ENCODE measurements at regions not wholly inside any gene's neighbourhood (a gene's known extent, or its start where the extent isn't known, plus 50 kb on each side); places are given as distances from the start of the nearest gene placed in this dataset.

GRCh38 chr12:107495604-107496003, 190.0 kb upstream of the PWP1 start:
- no peak for TF ChIP-seq CTCF (IDR thresholded peaks at IDR 0.05)
- ATAC-seq (ENCODE audit: low FRiP score), result no peak

DNA sequence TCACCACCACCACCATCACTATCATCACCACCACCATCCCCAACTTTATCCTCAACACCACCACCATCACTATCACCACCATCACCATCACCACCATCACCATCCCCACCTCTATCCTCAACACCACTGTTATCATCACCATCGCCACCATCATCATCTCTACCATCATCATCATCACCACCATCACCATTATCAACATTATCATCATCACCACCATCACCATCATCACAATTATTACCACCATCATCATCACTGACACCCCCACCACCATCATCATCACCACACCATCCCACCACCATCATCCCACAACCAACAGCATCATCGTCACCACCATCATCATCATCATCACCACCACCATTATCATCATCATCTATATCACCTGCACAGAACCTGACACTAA, 188.4 kb upstream of the PWP1 start:
- DNase-seq (ENCODE audit: low spot score), result no peak
- ATAC-seq (ENCODE audit: low FRiP score), result no peak
- no peak for TF ChIP-seq CTCF (IDR thresholded peaks at IDR 0.05)

More at GRCh38 chr12:107495604-107496003, 190.0 kb upstream of the PWP1 start:
- DNase-seq (ENCODE audit: low spot score), result no peak

DNA sequence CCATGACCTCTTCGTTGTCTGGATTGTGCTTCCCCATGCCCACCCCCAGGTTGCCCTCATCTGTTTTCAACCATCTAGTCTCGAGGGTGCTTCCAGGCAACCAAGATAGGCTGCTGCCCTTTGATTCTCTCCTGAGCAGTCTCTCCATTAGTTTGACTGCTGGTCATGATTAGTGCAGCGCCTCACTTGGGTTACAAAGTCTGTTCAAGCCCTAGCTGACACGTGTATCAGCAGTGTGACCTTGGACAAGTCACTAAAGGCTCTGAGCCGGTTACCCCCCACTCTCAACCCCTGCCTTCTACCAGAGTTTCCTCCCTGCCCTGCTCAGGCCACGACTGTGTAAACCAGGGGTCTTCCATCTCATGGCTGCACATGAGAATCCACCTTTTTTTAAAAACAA, 185.3 kb upstream of the PWP1 start:
- TF ChIP-seq CTCF (IDR thresholded peaks at IDR 0.05), result no peak
- no peak for ATAC-seq (ENCODE audit: low FRiP score)
- no peak for DNase-seq (ENCODE audit: low spot score)

DNA sequence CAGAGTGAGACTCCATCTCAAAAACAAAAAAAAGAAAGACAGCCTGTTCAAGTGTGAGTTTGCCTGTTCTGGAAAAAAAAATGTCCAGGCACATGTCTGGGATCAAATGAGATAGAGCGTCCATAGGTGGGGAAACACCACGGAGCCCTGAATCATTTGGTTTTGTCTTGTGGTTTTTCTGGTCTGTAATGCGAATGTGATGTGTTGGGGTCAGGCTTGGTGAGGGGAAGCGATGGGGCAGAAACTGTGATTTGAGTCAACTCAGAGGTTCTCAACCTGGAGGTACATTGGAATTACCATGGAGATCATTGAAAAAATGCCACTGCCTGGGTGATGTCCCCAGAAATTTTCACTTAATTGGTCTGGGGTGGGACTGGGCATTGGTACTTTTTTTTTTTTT, 183.9 kb upstream of the PWP1 start:
- no peak for DNase-seq (ENCODE audit: low spot score)
- no peak for ATAC-seq (ENCODE audit: low FRiP score)
- TF ChIP-seq CTCF (IDR thresholded peaks at IDR 0.05), result no peak

DNA sequence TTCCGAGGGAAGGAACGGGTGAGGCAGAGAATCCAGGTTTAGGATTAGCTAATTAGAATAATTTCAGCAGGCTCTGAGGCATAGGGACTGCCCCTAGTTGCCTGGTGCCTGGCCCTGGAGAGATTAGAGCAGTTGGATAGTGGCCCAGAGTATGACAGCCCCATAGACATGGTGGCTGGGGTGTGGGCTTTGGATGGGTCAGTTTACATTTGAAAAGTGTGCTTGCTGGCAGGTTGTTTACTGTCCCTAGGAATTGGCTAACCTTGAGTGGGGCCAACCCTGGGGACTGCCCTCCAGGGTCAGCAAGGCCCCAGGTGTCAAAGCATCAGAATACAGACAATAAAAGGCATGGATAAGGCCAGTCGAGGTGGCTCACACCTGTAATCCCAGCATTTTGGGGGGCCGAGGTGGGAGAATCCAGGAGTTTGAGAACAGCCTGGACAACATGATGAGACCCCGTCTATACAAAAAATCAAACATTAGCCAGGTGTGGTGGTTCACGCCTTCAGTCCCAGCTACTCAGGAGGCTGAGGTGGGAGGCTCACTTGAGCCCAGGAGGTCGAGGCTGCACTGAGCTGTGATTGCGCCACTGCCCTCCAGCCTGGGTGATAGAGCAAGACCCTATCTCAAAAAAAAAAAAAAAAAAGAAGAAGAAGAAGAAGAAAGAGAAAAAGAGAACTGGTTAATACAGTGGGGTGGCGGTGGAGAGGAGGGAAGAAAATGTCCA, 182.3 kb upstream of the PWP1 start:
- TF ChIP-seq CTCF (IDR thresholded peaks at IDR 0.05), result no peak
- no peak for ATAC-seq (ENCODE audit: low FRiP score)
- no peak for DNase-seq (ENCODE audit: low spot score)

DNA sequence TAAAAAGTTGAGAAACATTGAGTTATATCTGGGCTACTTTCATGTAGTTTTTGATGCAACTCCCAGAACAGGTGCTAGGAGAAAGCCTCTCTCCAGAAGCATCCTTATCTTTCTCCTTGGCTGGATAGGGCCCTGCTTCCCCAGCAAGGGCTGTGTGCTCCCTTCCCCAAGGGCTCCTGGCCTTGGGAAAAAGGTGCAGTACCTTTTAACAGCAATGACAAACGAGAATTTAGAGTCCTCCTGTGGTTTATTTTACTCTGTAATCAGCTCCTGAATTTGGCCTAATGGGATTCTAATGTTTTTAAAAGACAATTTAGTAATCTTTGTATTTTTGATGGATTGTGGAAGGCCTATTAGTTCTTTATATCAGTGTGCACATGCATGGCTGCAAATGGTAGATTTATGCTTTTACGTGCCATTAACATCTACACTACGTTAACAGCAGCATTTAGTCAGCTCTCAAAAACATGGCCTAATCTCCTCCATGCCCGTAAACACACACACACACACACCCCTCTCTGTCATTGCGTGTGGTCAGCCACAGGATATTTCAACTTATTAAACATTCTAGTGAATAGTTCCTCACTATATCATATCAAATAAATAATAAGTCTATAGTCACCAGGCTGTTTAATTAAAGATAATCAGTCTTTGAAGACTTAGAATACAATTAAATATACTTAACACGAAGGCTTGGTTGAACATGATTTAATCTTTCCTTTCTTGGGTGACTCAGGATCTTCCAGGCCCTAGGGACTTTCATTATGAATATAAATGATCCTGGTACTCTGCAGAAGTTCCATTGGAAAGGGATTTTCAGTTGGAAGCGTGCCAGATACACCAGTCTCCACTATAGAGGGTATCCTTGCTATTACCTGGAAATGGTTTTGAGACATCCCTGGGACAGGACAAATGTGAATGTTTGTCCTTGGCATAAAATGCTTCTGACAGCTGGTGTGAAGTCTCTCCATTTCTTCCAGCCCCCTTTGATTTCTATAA, 181.4 kb upstream of the PWP1 start:
- ATAC-seq (ENCODE audit: low FRiP score) (no peak), DNase-seq (ENCODE audit: low spot score) (no peak)
- no peak for TF ChIP-seq CTCF (IDR thresholded peaks at IDR 0.05)

Measured in omental fat pad (tissue), 3 donors.